Upper lobe of left lung (tissue), 4 donors: ENCODE measurements at regions not wholly inside any gene's neighbourhood (a gene's known extent, or its start where the extent isn't known, plus 50 kb on each side); places are given as distances from the start of the nearest gene placed in this dataset.

Experiments
- EP300 ChIP-seq, 4 donors: sonication (generic); formaldehyde crosslinking; IDR thresholded peaks; one replicate each; pipeline ENCODE4 v1.5.1; 2017; ENCODE audit warnings: antibody characterized with exemption in 4 of 4, control low read depth in 2 of 4
- POLR2A ChIP-seq, 4 donors: fragments of 450-650 bp; IDR thresholded peaks; one replicate each; pipeline ENCODE4 v1.5.1; 2016 to 2017; ENCODE audit warnings: antibody characterized with exemption in 4 of 4, mild to moderate bottlenecking in 2 of 4
- POLR2AphosphoS5 ChIP-seq, 2 donors: sonication (generic); formaldehyde crosslinking; IDR thresholded peaks; one replicate each; pipeline ENCODE4 v1.5.1; 2017; ENCODE audit warnings: antibody characterized with exemption in 2 of 2
- TF ChIP-seq, protein P1 (sequence below), 6 experiments: fragments of 450-650 bp in 4 of 6; fragments of 200-600 bp in 2 of 6; sonication (generic) in 2 of 6; IDR thresholded peaks; one replicate each; pipeline ENCODE4 v1.5.1; 2016 to 2019; ENCODE audit warnings: antibody characterized with exemption in 6 of 6

DNA sequence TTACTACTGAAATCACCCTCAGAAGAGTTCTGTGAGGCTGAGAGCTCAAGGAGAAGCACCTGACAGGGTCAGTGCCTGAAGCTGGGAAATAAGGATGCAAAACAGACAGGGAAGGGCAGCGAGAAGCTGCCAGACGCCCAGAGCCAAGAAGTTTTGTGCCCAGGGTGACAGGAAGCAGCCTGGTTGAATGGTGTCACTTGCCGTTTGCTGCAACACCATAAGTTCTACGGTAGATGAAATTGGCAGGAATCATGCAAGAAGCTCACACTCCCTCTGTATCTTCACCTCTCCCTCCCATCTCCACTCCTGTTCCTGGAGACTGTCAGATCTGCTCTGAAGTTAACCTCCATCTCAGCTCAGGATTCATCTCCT is 117.0 kb upstream of the SLC14A2 start:
- TF ChIP-seq, protein P1, sequence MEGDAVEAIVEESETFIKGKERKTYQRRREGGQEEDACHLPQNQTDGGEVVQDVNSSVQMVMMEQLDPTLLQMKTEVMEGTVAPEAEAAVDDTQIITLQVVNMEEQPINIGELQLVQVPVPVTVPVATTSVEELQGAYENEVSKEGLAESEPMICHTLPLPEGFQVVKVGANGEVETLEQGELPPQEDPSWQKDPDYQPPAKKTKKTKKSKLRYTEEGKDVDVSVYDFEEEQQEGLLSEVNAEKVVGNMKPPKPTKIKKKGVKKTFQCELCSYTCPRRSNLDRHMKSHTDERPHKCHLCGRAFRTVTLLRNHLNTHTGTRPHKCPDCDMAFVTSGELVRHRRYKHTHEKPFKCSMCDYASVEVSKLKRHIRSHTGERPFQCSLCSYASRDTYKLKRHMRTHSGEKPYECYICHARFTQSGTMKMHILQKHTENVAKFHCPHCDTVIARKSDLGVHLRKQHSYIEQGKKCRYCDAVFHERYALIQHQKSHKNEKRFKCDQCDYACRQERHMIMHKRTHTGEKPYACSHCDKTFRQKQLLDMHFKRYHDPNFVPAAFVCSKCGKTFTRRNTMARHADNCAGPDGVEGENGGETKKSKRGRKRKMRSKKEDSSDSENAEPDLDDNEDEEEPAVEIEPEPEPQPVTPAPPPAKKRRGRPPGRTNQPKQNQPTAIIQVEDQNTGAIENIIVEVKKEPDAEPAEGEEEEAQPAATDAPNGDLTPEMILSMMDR (IDR thresholded peaks at IDR 0.05) = no peak
- TF ChIP-seq POLR2AphosphoS5 (IDR thresholded peaks at IDR 0.05) = no peak
- no peak for TF ChIP-seq POLR2A (IDR thresholded peaks at IDR 0.05)
- TF ChIP-seq EP300 (IDR thresholded peaks at IDR 0.05) = no peak
